Transverse colon (tissue), 4 donors: ENCODE measurements at regions not wholly inside any gene's neighbourhood (a gene's known extent, or its start where the extent isn't known, plus 50 kb on each side); places are given as distances from the start of the nearest gene placed in this dataset.

ENCODE experiments used
- DNase-seq: peaks from one replicate; pipeline ENCODE4 v3.0.0-alpha.2; 2019
- H3K27ac ChIP-seq, 4 donors: fragments of 200-600 bp; sonication (generic); 2 replicates each; pipeline ENCODE4 v1.5.1; 2016 to 2018; ENCODE audit warnings: inconsistent platforms in 4 of 4
- H3K27me3 ChIP-seq: fragments of 200-600 bp; sonication (generic); 2 replicates; pipeline ENCODE4 v1.5.1; 2017; ENCODE audit warnings: inconsistent platforms
- H3K36me3 ChIP-seq, 4 donors: fragments of 200-600 bp; sonication (generic); 2 replicates each; pipeline ENCODE4 v1.5.1; 2017 to 2019; ENCODE audit warnings: inconsistent platforms in 4 of 4
- H3K4me1 ChIP-seq, 4 donors: fragments of 200-600 bp; sonication (generic); 2 replicates each; pipeline ENCODE4 v1.5.1; 2017 to 2020; ENCODE audit warnings: inconsistent platforms in 4 of 4
- H3K4me3 ChIP-seq, 4 donors: fragments of 200-600 bp; sonication (generic); 1 replicate in 1 of 4; 2 replicates in 3 of 4; pipeline versions ENCODE4 v1.5.1 to v1.6.1; 2017 to 2019; ENCODE audit warnings: inconsistent platforms in 4 of 4
- H3K9me3 ChIP-seq, 2 donors: fragments of 200-600 bp; sonication (generic); 2 replicates each; pipeline ENCODE4 v1.5.1; 2017 to 2019; ENCODE audit warnings: inconsistent platforms in 2 of 2
- EP300 ChIP-seq: sonication (generic); formaldehyde crosslinking; IDR thresholded peaks from one replicate; pipeline ENCODE4 v1.6.1; 2017; ENCODE audit warnings: antibody characterized with exemption, low read depth
- POLR2A ChIP-seq: fragments of 450-650 bp; IDR thresholded peaks from one replicate; pipeline ENCODE4 v1.6.1; 2016; ENCODE audit warnings: antibody characterized with exemption, mild to moderate bottlenecking, moderate library complexity
- POLR2AphosphoS5 ChIP-seq, 3 donors: sonication (generic); formaldehyde crosslinking; IDR thresholded peaks; one replicate each; pipeline ENCODE4 v1.6.1; 2016; ENCODE audit warnings: antibody characterized with exemption in 3 of 3
- WGBS, 2 donors: methylation state at CpG; one replicate each; pipeline ENCODE4 v1.1.5; 2018; ENCODE audit warnings: low coverage in 1 of 2; 5-methylcytosine and 5-hydroxymethylcytosine counted together
- in situ Hi-C, 4 donors: fragments of 200-750 bp; cut with MboI; loops; one replicate each; pipeline versions ENCODE4 v1.15.0 to v1.15.1; 2017; ENCODE audit warnings: low sequenced_read_pairs in 3 of 4, low pct_ligation_motif_present in 1 of 4, low pct_unique_long_range_greater_than_20kb in 1 of 4
- intact Hi-C: fragments of 100-400 bp; cut with DNase I; formaldehyde crosslinking; loops from one replicate; pipeline ENCODE4 v1.15.1; 2023; ENCODE audit warnings: low total_unique reads
- TF ChIP-seq, protein P1 (sequence below), 5 experiments: fragments of 200-600 bp in 3 of 5; fragments of 450-650 bp in 2 of 5; sonication (generic) in 3 of 5; IDR thresholded peaks; 1 replicate in 2 of 5; 2 replicates in 3 of 5; pipeline ENCODE4 v1.5.1; 2016 to 2017; ENCODE audit warnings: antibody characterized with exemption in 5 of 5, inconsistent platforms in 3 of 5, mild to moderate bottlenecking in 2 of 5, moderate library complexity in 1 of 5

DNA sequence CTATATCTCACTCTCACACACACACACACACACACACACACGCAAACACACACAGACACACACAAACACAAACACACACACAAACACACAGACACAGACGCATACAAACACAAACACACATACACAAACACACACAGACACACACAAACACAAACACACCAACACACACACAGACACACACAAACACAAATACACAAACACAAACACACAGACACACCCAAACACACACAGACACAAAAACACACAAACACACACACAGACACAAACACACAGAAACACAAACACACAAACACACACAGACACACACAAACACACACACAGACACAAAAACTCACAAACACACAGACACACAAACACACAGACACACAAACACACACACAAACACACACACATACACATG, 329.0 kb downstream of the ZNF536 start:
- no peak for TF ChIP-seq EP300
- TF ChIP-seq POLR2A, result no peak
- no peak for TF ChIP-seq POLR2AphosphoS5 (IDR thresholded peaks at IDR 0.05)
- TF ChIP-seq, protein P1, sequence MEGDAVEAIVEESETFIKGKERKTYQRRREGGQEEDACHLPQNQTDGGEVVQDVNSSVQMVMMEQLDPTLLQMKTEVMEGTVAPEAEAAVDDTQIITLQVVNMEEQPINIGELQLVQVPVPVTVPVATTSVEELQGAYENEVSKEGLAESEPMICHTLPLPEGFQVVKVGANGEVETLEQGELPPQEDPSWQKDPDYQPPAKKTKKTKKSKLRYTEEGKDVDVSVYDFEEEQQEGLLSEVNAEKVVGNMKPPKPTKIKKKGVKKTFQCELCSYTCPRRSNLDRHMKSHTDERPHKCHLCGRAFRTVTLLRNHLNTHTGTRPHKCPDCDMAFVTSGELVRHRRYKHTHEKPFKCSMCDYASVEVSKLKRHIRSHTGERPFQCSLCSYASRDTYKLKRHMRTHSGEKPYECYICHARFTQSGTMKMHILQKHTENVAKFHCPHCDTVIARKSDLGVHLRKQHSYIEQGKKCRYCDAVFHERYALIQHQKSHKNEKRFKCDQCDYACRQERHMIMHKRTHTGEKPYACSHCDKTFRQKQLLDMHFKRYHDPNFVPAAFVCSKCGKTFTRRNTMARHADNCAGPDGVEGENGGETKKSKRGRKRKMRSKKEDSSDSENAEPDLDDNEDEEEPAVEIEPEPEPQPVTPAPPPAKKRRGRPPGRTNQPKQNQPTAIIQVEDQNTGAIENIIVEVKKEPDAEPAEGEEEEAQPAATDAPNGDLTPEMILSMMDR (IDR thresholded peaks at IDR 0.05), result no peak
- WGBS, 2 donors, result 71 to 89% methylated on average over 1 to 2 of the region's 2 CpGs

DNA sequence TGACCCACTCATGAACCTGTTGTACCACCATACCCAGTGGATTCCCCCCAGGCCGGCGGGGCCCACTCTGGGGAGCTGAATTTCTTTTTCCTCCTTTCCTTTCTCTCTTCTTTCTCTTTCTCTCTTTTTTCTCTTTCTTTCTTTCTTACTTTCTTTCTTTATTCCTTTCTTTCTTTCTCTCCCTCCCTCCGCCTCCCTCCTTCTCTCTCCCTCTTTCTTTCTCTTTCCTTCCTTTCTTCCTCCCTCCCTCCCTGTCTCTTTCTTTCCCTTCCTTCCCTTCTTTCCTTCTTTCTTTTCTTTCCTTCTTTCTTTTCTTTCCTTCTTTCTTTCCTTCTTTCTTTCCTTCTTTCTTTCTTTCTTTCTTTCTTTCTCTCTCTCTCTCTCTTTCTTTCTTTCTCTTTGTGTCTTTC, 327.7 kb downstream of the ZNF536 start:
- 67 to 92% methylated on average over 1 to 3 of the region's 3 CpGs for WGBS, 2 donors

More for the DNA sequence above, 329.0 kb downstream of the ZNF536 start:
- no peak for DNase-seq
- in situ Hi-C loops, result no loop called here
- no peaks in the 10 kb centered on the region for H3K27me3 ChIP-seq
- H3K9me3 ChIP-seq, result no peaks in the 10 kb centered on the region
- no peak overlapping the region for H3K27ac ChIP-seq
- H3K36me3 ChIP-seq, result no peaks in the 10 kb centered on the region
- H3K4me3 ChIP-seq, result no peak overlapping the region
- intact Hi-C loops, result no loop called here
- H3K4me1 ChIP-seq, result no peaks in the 10 kb centered on the region

DNA sequence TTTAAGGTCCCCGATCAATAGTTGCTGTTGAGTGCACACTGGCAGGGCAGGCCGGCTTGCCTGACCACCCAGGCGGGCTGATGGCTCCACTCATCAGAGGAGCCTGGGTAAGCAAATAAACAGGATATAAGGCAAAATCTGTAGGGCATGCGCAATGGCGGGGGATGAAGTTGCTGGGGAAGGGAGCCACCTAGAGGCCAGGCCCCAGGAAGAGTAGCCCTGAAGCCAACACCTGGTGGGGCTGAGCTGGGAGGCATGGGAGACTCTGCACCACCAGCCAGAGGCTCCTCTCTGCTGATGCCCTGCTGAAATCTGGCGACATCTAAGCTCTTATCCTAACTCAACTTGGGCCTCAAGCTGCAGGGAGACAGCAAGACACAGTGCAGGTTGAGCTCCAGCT, 324.3 kb downstream of the ZNF536 start:
- Histone ChIP-seq H3K4me3 (no peak overlapping the region), H3K27me3 (peaks cover 18% of the 10 kb centered on the region), H3K36me3 (no peaks in the 10 kb centered on the region), H3K27ac (no peak overlapping the region), H3K4me1 (peaks cover 0 to 8% (median 0%) of the 10 kb centered on the region in 4 donors), H3K9me3 (no peaks in the 10 kb centered on the region)
- DNase-seq, result no peak
- in situ Hi-C loops, result loop anchor here in 1 of 4 donors (25.0 kb wide), 2 partner anchors 666 to 1341 kb away; no protein-coding TSS in a partner anchor
- intact Hi-C loops, result no loop called here
- 71 to 80% methylated on average over 1 to 6 of the region's 6 CpGs for WGBS, 2 donors
- TF ChIP-seq EP300, result no peak
- no peak for TF ChIP-seq POLR2A
- TF ChIP-seq POLR2AphosphoS5 (IDR thresholded peaks at IDR 0.05), result no peak
- TF ChIP-seq, protein P1 (IDR thresholded peaks at IDR 0.05), result no peak

More for the DNA sequence above, 327.7 kb downstream of the ZNF536 start:
- in situ Hi-C loops (loop anchor here in 1 of 4 donors (25.0 kb wide), 2 partner anchors 662 to 1337 kb away; no protein-coding TSS in a partner anchor), intact Hi-C loops (no loop called here)
- TF ChIP-seq POLR2AphosphoS5 (IDR thresholded peaks at IDR 0.05) (no peak), EP300 (no peak), POLR2A (no peak)
- TF ChIP-seq, protein P1 (IDR thresholded peaks at IDR 0.05), result no peak
- Histone ChIP-seq H3K4me3 (no peak overlapping the region), H3K4me1 (no peaks in the 10 kb centered on the region), H3K27ac (no peak overlapping the region), H3K36me3 (no peaks in the 10 kb centered on the region), H3K27me3 (no peaks in the 10 kb centered on the region), H3K9me3 (no peaks in the 10 kb centered on the region)
- DNase-seq, result no peak

DNA sequence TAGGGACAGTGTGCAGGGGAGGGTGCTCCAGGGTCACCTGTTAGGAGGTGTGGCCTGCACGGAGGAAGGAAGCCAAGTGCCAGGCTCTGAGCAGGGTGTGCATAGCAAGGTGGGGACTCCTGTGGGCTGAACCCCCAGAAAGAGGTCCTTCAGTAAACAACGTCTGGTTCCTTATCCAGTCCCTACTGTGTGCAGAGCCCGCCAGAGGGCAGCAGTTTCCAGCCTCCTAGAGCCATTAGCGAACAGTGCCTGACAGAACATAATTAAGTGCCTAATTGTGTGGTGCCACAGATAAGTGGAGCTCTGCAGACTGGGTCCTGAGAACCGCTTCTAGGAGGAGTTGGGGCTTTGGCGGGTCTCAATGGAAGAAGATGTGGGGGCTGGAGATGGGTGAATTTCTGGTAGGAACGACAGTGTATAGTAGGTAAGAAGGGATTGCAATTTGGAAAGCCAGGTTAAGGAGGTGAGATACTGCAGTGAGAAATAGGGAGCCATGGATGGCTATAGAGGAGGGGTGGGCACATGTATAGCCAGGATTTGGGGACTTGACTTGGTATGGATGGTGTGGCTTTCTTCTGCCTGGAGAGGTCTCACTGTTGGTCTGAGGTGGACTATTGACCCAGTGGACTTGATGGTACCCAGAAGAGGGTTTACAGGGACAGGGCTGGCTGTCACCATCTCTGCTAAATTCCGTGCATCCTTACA, 323.1 kb downstream of the ZNF536 start:
- TF ChIP-seq POLR2AphosphoS5 (IDR thresholded peaks at IDR 0.05) (no peak), POLR2A (no peak), EP300 (no peak)
- TF ChIP-seq, protein P1 (IDR thresholded peaks at IDR 0.05), result no peak
- Histone ChIP-seq H3K36me3 (no peaks in the 10 kb centered on the region), H3K9me3 (no peaks in the 10 kb centered on the region), H3K4me1 (peaks cover 0 to 9% (median 0%) of the 10 kb centered on the region in 4 donors), H3K4me3 (no peak overlapping the region), H3K27ac (no peak overlapping the region), H3K27me3 (peaks cover 28% of the 10 kb centered on the region)
- intact Hi-C loops, result no loop called here
- in situ Hi-C loops, result loop anchor here in 1 of 4 donors (25.0 kb wide), 2 partner anchors 667 to 1342 kb away; no protein-coding TSS in a partner anchor
- 70 to 83% methylated on average over 1 to 8 of the region's 8 CpGs for WGBS, 2 donors
- DNase-seq, result no peak
